B cell (primary cell): ENCODE measurements at regions not wholly inside any gene's neighbourhood (a gene's known extent, or its start where the extent isn't known, plus 50 kb on each side); places are given as distances from the start of the nearest gene placed in this dataset.

Experiments used
- ATAC-seq: fragments of 200-7000 bp; cut with Tn5 transposase; one replicate; pipeline ENCODE4 v1.10.0; 2021; ENCODE audit warnings: low read depth, mild to moderate bottlenecking, moderate number of reproducible peaks, moderate library complexity
- CTCF ChIA-PET: fragments of 350-600 bp; sonication (Branson Sonifier 250); formaldehyde crosslinking; loops from one replicate; lab custom pipeline; 2021; ENCODE audit warnings: antibody characterized with exemption, inconsistent platforms; lab: Charles Lee
- POLR2A ChIA-PET: fragments of 350-600 bp; sonication (Branson Sonifier 250); formaldehyde crosslinking; loops from one replicate; lab custom pipeline; 2021; ENCODE audit warnings: antibody characterized with exemption; lab: Charles Lee
- DNase-seq: peaks from one replicate; pipeline ENCODE4 v3.0.0; 2013
- H2AFZ ChIP-seq: 2 replicates; pipeline ENCODE4 v1.6.1; 2012; ENCODE audit warnings: mild to moderate bottlenecking, low read depth, low read length; ENCODE audit not compliant: insufficient read depth, poor library complexity, severe bottlenecking
- H3K27ac ChIP-seq, 2 donors: 1 replicate in 1 of 2; 2 replicates in 1 of 2; pipeline ENCODE4 v1.5.1; 2012 to 2013; ENCODE audit warnings: low read length in 2 of 2, mild to moderate bottlenecking in 2 of 2, moderate library complexity in 1 of 2
- H3K27me3 ChIP-seq, 4 experiments: fragments of 200-600 bp in 1 of 4; sonication (generic) in 1 of 4; replicated peaks in 1 of 4; 1 replicate in 2 of 4; 2 replicates in 2 of 4; pipeline versions ENCODE4 v1.6.1 to v1.7.0; 2013 to 2016; ENCODE audit warnings: low read length in 3 of 4, mild to moderate bottlenecking in 2 of 4, mixed read lengths in 1 of 4, moderate library complexity in 1 of 4; ENCODE audit not compliant: insufficient read depth in 4 of 4, control insufficient read depth in 3 of 4; ENCODE audit errors: control extremely low read depth in 1 of 4
- H3K36me3 ChIP-seq, 2 experiments: replicated peaks in 1 of 2; 1 replicate in 1 of 2; 2 replicates in 1 of 2; pipeline versions ENCODE4 v1.6.1 to v1.7.1; 2013; ENCODE audit warnings: low read length in 1 of 2; ENCODE audit not compliant: insufficient read depth in 2 of 2, control insufficient read depth in 1 of 2; ENCODE audit errors: control extremely low read depth in 1 of 2, extremely low read depth in 1 of 2
- H3K4me1 ChIP-seq, 2 donors: fragments of 200-600 bp in 1 of 2; sonication (generic) in 1 of 2; 1 replicate in 1 of 2; 2 replicates in 1 of 2; pipeline versions ENCODE4 v1.5.1 to v1.6.1; 2013 to 2017; ENCODE audit warnings: low read length in 2 of 2; ENCODE audit not compliant: control insufficient read depth in 2 of 2, insufficient read depth in 2 of 2
- H3K4me2 ChIP-seq: replicated peaks from 2 replicates; pipeline ENCODE3; 2012; ENCODE audit warnings: mild to moderate bottlenecking, low read depth, low read length; ENCODE audit not compliant: poor library complexity, severe bottlenecking
- H3K4me3 ChIP-seq, 5 experiments: fragments of 200-600 bp in 1 of 5; sonication (generic) in 1 of 5; 1 replicate in 3 of 5; 2 replicates in 2 of 5; pipeline versions ENCODE4 v1.5.1 to v1.7.0; 2011 to 2016; ENCODE audit warnings: low read length in 4 of 5, mild to moderate bottlenecking in 4 of 5, low read depth in 2 of 5, control low read depth in 1 of 5, moderate library complexity in 1 of 5; ENCODE audit not compliant: insufficient read depth in 1 of 5; ENCODE audit errors: control extremely low read depth in 1 of 5, extremely low read depth in 1 of 5
- H3K79me2 ChIP-seq: fragments of 200-600 bp; sonication (generic); one replicate; pipeline ENCODE4 v1.6.0; 2016; ENCODE audit warnings: low read length; ENCODE audit not compliant: control insufficient read depth, insufficient read depth
- H3K9ac ChIP-seq: fragments of 200-600 bp; sonication (generic); 2 replicates; pipeline ENCODE4 v1.6.1; 2017; ENCODE audit warnings: mild to moderate bottlenecking, low read length, moderate library complexity
- H3K9me3 ChIP-seq, 3 donors: one replicate each; pipeline versions ENCODE4 v1.6.1 to v1.7.1; 2013; ENCODE audit warnings: low read length in 2 of 3; ENCODE audit not compliant: control insufficient read depth in 2 of 3, insufficient read depth in 1 of 3; ENCODE audit errors: control extremely low read depth in 1 of 3
- H4K20me1 ChIP-seq: 2 replicates; pipeline ENCODE4 v1.6.0; 2012; ENCODE audit warnings: mild to moderate bottlenecking, low read length; ENCODE audit not compliant: insufficient read depth, control insufficient read depth, poor library complexity, severe bottlenecking
- H3K27ac Mint-ChIP-seq: one replicate; pipeline ENCODE4 v1.8.0; 2021; ENCODE audit warnings: mixed read lengths
- H3K27me3 Mint-ChIP-seq: one replicate; pipeline ENCODE4 v1.8.0; 2021; ENCODE audit warnings: mixed read lengths
- H3K4me1 Mint-ChIP-seq: one replicate; pipeline ENCODE4 v1.8.0; 2021; ENCODE audit warnings: mixed read lengths
- H3K4me3 Mint-ChIP-seq: one replicate; pipeline ENCODE4 v1.8.0; 2021; ENCODE audit warnings: mixed read lengths
- H3K9me3 Mint-ChIP-seq: one replicate; pipeline ENCODE4 v1.8.0; 2022; ENCODE audit warnings: mixed read lengths; ENCODE audit not compliant: insufficient read depth
- EZH2 ChIP-seq: IDR thresholded peaks from 2 replicates; pipeline ENCODE4 v1.6.1; 2012; ENCODE audit warnings: borderline replicate concordance, low read depth, mild to moderate bottlenecking, moderate library complexity, low read length; ENCODE audit not compliant: insufficient read depth, poor library complexity, severe bottlenecking
- WGBS: methylation state at CpG from one replicate; pipeline ENCODE4 v1.1.5; 2013; ENCODE audit warnings: missing lambda C conversion rate; ENCODE audit not compliant: insufficient coverage; 5-methylcytosine and 5-hydroxymethylcytosine counted together
- intact Hi-C: fragments of 100-400 bp; cut with micrococcal nuclease; formaldehyde crosslinking; loops from one replicate; pipeline ENCODE4 v1.10.0; 2022
- TF ChIP-seq, protein P1 (sequence below): fragments of 200-600 bp; IDR thresholded peaks from one replicate; pipeline ENCODE4 v1.8.0; 2022; ENCODE audit warnings: antibody characterized with exemption, mild to moderate bottlenecking

DNA sequence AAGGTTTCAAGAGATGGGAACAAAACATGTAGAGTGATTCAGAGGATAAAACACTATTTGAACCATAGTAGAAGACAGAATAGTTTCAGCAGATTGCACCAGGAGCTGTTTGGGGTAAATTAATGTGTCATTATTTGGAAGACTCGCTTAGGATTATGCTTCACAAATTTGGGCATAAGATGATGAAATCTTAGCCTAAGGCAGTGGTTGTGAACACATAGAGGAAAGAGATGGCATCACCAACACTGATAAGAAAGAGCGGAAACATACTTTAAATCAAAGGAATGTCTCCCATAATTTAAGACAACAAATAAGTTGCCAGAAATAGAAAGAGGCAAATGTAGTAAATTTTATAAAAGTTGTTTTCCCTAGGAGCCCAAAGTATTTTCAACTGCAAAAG is 66.1 kb upstream of the TBCA start:
- POLR2A ChIA-PET = no interaction called here
- H3K27me3 ChIP-seq = peaks cover 0 to 23% (median 15%) of the 10 kb centered on the region in 4 experiments

GRCh38 chr5:77841616-77842015 is 65.5 kb upstream of the TBCA start:
- Mint-ChIP-seq H3K4me1 (peaks cover 9% of the 10 kb centered on the region), H3K4me3 (no peak overlapping the region), H3K27ac (no peak overlapping the region), H3K9me3 (no peaks in the 10 kb centered on the region), H3K27me3 (peaks cover 27% of the 10 kb centered on the region)
- ChIA-PET CTCF (no interaction called here), POLR2A (no interaction called here)
- Histone ChIP-seq H3K4me1 (peaks cover 16% of the 10 kb centered on the region in 2 donors), H2AFZ (no peak overlapping the region), H3K27ac (no peak overlapping the region), H3K9ac (no peak overlapping the region), H3K27me3 (peaks cover 0 to 23% (median 15%) of the 10 kb centered on the region in 4 experiments), H3K79me2 (no peaks in the 10 kb centered on the region), H3K4me2 (no peak overlapping the region), H3K36me3 (no peaks in the 10 kb centered on the region), H4K20me1 (no peaks in the 10 kb centered on the region), H3K4me3 (no peak overlapping the region), H3K9me3 (peaks cover 0 to 4% (median 0%) of the 10 kb centered on the region in 3 donors)
- TF ChIP-seq, protein P1, sequence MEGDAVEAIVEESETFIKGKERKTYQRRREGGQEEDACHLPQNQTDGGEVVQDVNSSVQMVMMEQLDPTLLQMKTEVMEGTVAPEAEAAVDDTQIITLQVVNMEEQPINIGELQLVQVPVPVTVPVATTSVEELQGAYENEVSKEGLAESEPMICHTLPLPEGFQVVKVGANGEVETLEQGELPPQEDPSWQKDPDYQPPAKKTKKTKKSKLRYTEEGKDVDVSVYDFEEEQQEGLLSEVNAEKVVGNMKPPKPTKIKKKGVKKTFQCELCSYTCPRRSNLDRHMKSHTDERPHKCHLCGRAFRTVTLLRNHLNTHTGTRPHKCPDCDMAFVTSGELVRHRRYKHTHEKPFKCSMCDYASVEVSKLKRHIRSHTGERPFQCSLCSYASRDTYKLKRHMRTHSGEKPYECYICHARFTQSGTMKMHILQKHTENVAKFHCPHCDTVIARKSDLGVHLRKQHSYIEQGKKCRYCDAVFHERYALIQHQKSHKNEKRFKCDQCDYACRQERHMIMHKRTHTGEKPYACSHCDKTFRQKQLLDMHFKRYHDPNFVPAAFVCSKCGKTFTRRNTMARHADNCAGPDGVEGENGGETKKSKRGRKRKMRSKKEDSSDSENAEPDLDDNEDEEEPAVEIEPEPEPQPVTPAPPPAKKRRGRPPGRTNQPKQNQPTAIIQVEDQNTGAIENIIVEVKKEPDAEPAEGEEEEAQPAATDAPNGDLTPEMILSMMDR = no peak
- TF ChIP-seq EZH2 = no peak
- DNase-seq (no peak), ATAC-seq (no peak)
- intact Hi-C loops = no loop called here
- no CpG with 5 or more reads among the region's 2 CpGs for WGBS

More for the DNA sequence above, 66.1 kb upstream of the TBCA start:
- no peaks in the 10 kb centered on the region for H3K79me2 ChIP-seq
- no peaks in the 10 kb centered on the region for H4K20me1 ChIP-seq
- WGBS = no CpG with 5 or more reads among the region's 2 CpGs
- intact Hi-C loops = no loop called here
- Mint-ChIP-seq H3K9me3 (no peaks in the 10 kb centered on the region), H3K27ac (no peak overlapping the region), H3K4me1 (peaks cover 9% of the 10 kb centered on the region), H3K4me3 (no peak overlapping the region), H3K27me3 (peaks cover 30% of the 10 kb centered on the region)
- no peak overlapping the region for H2AFZ ChIP-seq
- no peak overlapping the region for H3K4me3 ChIP-seq
- CTCF ChIA-PET = no interaction called here
- DNase-seq (no peak), ATAC-seq (no peak)
- H3K4me1 ChIP-seq = peaks cover 16% of the 10 kb centered on the region in 2 donors
- peaks cover 0 to 4% (median 0%) of the 10 kb centered on the region in 3 donors for H3K9me3 ChIP-seq
- TF ChIP-seq, protein P1 = no peak
- TF ChIP-seq EZH2 = no peak
- H3K27ac ChIP-seq = no peak overlapping the region
- H3K4me2 ChIP-seq = no peak overlapping the region
- no peaks in the 10 kb centered on the region for H3K36me3 ChIP-seq
- H3K9ac ChIP-seq = no peak overlapping the region
